ENCODE measurements at regions not wholly inside any gene's neighbourhood (a gene's known extent, or its start where the extent isn't known, plus 50 kb on each side); places are given as distances from the start of the nearest gene placed in this dataset.

DNA sequence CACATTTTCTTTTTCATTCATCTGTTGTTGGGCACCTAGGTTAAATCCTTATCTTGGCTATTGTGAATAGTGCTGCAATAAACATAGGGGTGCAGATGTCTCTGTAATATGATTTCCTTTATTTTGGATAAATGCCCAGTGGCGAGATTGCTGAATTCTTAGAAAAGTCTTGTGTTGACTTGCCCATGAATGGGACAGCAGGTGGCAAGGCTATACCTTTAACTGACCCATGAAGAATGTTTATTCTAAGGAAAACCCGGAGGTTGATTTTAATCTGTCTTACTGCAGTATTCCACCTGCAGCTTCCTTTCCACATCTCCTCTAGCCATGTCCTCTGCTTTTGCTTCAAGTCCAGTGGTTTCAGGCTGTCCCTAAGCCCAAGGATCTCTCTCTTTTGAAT is 220.6 kb downstream of the SNCA start:
- Histone ChIP-seq H3K4me3 (ENCODE audit: low read length) (no peak overlapping the region), H3K9me3 (ENCODE audit: control insufficient read depth, insufficient read depth, low read length) (no peaks in the 10 kb centered on the region), H3K4me2 (ENCODE audit: low read length) (no peak overlapping the region), H3K27me3 (ENCODE audit: control insufficient read depth, low read length) (no peaks in the 10 kb centered on the region), H3K9me2 (replicated peaks; ENCODE audit: control insufficient read depth, low read length) (no peaks in the 10 kb centered on the region), H3K4me1 (ENCODE audit: control insufficient read depth, low read length) (no peaks in the 10 kb centered on the region), H3K79me2 (ENCODE audit: control insufficient read depth, low read length) (no peaks in the 10 kb centered on the region), H4K20me1 (ENCODE audit: control insufficient read depth, insufficient read depth, low read depth, low read length) (no peaks in the 10 kb centered on the region), H3K36me3 (ENCODE audit: control insufficient read depth, low read length) (no peaks in the 10 kb centered on the region), H3F3A (ENCODE audit: control insufficient read depth, insufficient read depth) (no peaks in the 10 kb centered on the region), H3K27ac (ENCODE audit: low read depth, low read length) (no peak overlapping the region)
- TF ChIP-seq, protein P1, sequence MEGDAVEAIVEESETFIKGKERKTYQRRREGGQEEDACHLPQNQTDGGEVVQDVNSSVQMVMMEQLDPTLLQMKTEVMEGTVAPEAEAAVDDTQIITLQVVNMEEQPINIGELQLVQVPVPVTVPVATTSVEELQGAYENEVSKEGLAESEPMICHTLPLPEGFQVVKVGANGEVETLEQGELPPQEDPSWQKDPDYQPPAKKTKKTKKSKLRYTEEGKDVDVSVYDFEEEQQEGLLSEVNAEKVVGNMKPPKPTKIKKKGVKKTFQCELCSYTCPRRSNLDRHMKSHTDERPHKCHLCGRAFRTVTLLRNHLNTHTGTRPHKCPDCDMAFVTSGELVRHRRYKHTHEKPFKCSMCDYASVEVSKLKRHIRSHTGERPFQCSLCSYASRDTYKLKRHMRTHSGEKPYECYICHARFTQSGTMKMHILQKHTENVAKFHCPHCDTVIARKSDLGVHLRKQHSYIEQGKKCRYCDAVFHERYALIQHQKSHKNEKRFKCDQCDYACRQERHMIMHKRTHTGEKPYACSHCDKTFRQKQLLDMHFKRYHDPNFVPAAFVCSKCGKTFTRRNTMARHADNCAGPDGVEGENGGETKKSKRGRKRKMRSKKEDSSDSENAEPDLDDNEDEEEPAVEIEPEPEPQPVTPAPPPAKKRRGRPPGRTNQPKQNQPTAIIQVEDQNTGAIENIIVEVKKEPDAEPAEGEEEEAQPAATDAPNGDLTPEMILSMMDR (IDR thresholded peaks at IDR 0.05; ENCODE audit: low read depth, low read length, poor library complexity, severe bottlenecking), result no peak
- TF ChIP-seq EZH2phosphoT487 (IDR thresholded peaks at IDR 0.05; ENCODE audit: borderline replicate concordance, low read length), result no peak

DNA sequence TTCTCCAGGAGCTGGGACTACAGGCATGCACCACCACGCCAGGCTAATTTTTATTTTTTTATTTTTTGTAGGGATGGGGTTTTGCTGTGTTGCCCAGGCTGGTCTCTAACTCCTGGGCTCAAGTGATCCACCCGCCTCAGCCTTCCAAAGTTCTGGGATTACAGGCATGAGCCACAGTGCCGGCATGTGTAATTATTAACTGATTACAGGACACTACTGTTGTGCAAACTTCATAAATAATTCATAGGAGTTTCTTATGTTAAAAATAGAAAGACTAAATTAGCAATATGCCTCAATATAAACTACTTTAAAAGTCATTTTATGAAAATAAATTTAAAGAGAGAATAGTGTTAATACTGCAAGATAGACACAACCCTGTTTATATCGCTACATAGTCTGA is 221.9 kb downstream of the SNCA start:
- Histone ChIP-seq H3K27me3 (ENCODE audit: control insufficient read depth, low read length) (no peaks in the 10 kb centered on the region), H3K4me3 (ENCODE audit: low read length) (no peak overlapping the region), H3K9me3 (ENCODE audit: control insufficient read depth, insufficient read depth, low read length) (no peaks in the 10 kb centered on the region), H3K36me3 (ENCODE audit: control insufficient read depth, low read length) (no peaks in the 10 kb centered on the region), H3K4me1 (ENCODE audit: control insufficient read depth, low read length) (no peaks in the 10 kb centered on the region), H3K79me2 (ENCODE audit: control insufficient read depth, low read length) (no peaks in the 10 kb centered on the region), H3K9me2 (replicated peaks; ENCODE audit: control insufficient read depth, low read length) (no peaks in the 10 kb centered on the region), H3K4me2 (ENCODE audit: low read length) (no peak overlapping the region), H4K20me1 (ENCODE audit: control insufficient read depth, insufficient read depth, low read depth, low read length) (no peaks in the 10 kb centered on the region), H3K27ac (ENCODE audit: low read depth, low read length) (no peak overlapping the region), H3F3A (ENCODE audit: control insufficient read depth, insufficient read depth) (no peaks in the 10 kb centered on the region)
- TF ChIP-seq, protein P1 (IDR thresholded peaks at IDR 0.05; ENCODE audit: low read depth, low read length, poor library complexity, severe bottlenecking), result no peak
- no peak for TF ChIP-seq EZH2phosphoT487 (IDR thresholded peaks at IDR 0.05; ENCODE audit: borderline replicate concordance, low read length)

DNA sequence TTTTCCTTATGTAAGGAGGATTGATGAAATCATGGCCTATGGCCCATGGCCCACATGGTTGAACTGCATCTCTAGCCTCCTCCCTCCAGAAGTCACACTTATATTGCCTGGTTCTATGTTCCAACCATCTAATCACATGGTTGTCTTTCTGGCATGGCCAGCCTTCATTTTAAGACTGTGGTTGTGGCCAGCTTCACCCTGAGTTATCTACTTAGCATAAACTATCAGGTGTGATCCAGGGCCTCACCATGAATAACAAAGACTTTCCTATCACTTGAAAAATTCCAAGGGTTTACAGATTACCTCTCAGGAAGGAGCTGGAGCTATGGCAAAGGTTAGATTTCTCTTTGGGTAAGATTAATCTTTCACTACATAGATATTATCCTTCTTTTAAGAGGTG is 222.8 kb downstream of the SNCA start:
- Histone ChIP-seq H3K36me3 (ENCODE audit: control insufficient read depth, low read length) (no peaks in the 10 kb centered on the region), H3K27me3 (ENCODE audit: control insufficient read depth, low read length) (no peaks in the 10 kb centered on the region), H3K27ac (ENCODE audit: low read depth, low read length) (no peak overlapping the region), H3K79me2 (ENCODE audit: control insufficient read depth, low read length) (no peaks in the 10 kb centered on the region), H3F3A (ENCODE audit: control insufficient read depth, insufficient read depth) (no peaks in the 10 kb centered on the region), H3K9me3 (ENCODE audit: control insufficient read depth, insufficient read depth, low read length) (no peaks in the 10 kb centered on the region), H4K20me1 (ENCODE audit: control insufficient read depth, insufficient read depth, low read depth, low read length) (no peaks in the 10 kb centered on the region), H3K4me2 (ENCODE audit: low read length) (no peak overlapping the region), H3K9me2 (replicated peaks; ENCODE audit: control insufficient read depth, low read length) (no peaks in the 10 kb centered on the region), H3K4me1 (ENCODE audit: control insufficient read depth, low read length) (no peaks in the 10 kb centered on the region), H3K4me3 (ENCODE audit: low read length) (no peak overlapping the region)
- TF ChIP-seq, protein P1 (IDR thresholded peaks at IDR 0.05; ENCODE audit: low read depth, low read length, poor library complexity, severe bottlenecking), result no peak
- no peak for TF ChIP-seq EZH2phosphoT487 (IDR thresholded peaks at IDR 0.05; ENCODE audit: borderline replicate concordance, low read length)

DNA sequence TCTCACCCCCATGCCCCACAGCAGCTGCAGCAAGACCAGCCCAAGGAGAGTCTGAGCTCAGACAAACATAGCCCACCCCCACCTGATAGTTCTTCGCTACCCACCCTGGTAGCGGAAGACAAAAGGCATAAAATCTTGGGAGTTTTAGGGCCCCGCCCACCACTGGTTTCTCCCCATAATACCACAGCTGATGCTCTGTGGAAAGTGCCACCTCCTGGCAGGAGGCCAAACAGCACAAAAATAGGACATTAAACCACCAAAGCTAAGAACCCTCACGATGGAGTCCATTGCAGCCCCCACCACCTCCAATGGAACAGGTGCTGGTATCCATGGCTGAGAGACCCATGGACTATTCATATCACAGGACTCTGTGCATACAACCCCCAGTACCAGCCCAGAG is 226.7 kb downstream of the SNCA start:
- Histone ChIP-seq H3K27me3 (ENCODE audit: control insufficient read depth, low read length) (no peaks in the 10 kb centered on the region), H3K9me3 (ENCODE audit: control insufficient read depth, insufficient read depth, low read length) (no peaks in the 10 kb centered on the region), H4K20me1 (ENCODE audit: control insufficient read depth, insufficient read depth, low read depth, low read length) (no peaks in the 10 kb centered on the region), H3K36me3 (ENCODE audit: control insufficient read depth, low read length) (no peaks in the 10 kb centered on the region), H3K4me2 (ENCODE audit: low read length) (no peak overlapping the region), H3F3A (ENCODE audit: control insufficient read depth, insufficient read depth) (no peaks in the 10 kb centered on the region), H3K4me3 (ENCODE audit: low read length) (no peak overlapping the region), H3K4me1 (ENCODE audit: control insufficient read depth, low read length) (no peaks in the 10 kb centered on the region), H3K27ac (ENCODE audit: low read depth, low read length) (no peak overlapping the region), H3K9me2 (replicated peaks; ENCODE audit: control insufficient read depth, low read length) (no peaks in the 10 kb centered on the region), H3K79me2 (ENCODE audit: control insufficient read depth, low read length) (no peaks in the 10 kb centered on the region)
- TF ChIP-seq, protein P1 (IDR thresholded peaks at IDR 0.05; ENCODE audit: low read depth, low read length, poor library complexity, severe bottlenecking), result no peak
- no peak for TF ChIP-seq EZH2phosphoT487 (IDR thresholded peaks at IDR 0.05; ENCODE audit: borderline replicate concordance, low read length)

Measured in DOHH2 (cell line).